ENCODE measurements at regions not wholly inside any gene's neighbourhood (a gene's known extent, or its start where the extent isn't known, plus 50 kb on each side); places are given as distances from the start of the nearest gene placed in this dataset.

DNA sequence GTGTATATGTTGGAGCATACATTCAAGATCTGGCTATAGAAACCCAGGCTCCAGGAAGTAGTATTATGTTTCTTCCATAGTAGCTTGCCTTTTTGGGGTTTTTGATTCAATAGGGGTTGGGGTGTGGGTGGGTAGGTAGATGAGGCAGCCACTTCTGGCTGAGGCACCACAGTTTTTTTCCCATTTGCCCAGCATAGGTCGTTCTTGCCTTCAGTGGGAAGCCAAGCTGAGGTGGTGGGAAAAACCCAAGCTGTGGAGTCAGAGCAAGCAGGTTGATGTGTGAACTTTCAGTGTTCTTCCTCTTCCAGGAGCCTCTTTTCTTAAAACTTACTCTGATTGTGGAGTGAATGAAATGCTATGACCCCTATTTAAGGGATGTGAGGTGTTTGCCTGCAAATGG is 67.0 kb upstream of the RPS6KA3 start:
- intact Hi-C loops (cut with micrococcal nuclease; ENCODE audit: unreplicated experiment): no loop called here
- H3K27me3 ChIP-seq (ENCODE audit: insufficient read depth, low read depth): no peaks in the 10 kb centered on the region
- H3K27ac ChIP-seq: no peak overlapping the region
- BruUV-seq (replicated peaks): no TSS peak
- no peaks in the 10 kb centered on the region for H3K9me2 ChIP-seq (ENCODE audit: insufficient read depth)
- H3K4me2 ChIP-seq: no peak overlapping the region
- no peaks in the 10 kb centered on the region for H3K9me3 ChIP-seq (ENCODE audit: insufficient read depth, low read depth)
- no peaks in the 10 kb centered on the region for H3K36me3 ChIP-seq (ENCODE audit: low read depth)
- POLR2A ChIA-PET (ENCODE audit: unreplicated experiment): no interaction called here
- no peak overlapping the region for H2AFZ ChIP-seq
- CTCF ChIA-PET: no interaction called here
- no peaks in the 10 kb centered on the region for H3F3A ChIP-seq (ENCODE audit: insufficient read depth, low read depth)
- no peaks in the 10 kb centered on the region for H3K79me2 ChIP-seq (ENCODE audit: low read depth)
- no peak for TF ChIP-seq EZH2 (IDR thresholded peaks at IDR 0.05; ENCODE audit: low read depth)
- TF ChIP-seq, protein P1, sequence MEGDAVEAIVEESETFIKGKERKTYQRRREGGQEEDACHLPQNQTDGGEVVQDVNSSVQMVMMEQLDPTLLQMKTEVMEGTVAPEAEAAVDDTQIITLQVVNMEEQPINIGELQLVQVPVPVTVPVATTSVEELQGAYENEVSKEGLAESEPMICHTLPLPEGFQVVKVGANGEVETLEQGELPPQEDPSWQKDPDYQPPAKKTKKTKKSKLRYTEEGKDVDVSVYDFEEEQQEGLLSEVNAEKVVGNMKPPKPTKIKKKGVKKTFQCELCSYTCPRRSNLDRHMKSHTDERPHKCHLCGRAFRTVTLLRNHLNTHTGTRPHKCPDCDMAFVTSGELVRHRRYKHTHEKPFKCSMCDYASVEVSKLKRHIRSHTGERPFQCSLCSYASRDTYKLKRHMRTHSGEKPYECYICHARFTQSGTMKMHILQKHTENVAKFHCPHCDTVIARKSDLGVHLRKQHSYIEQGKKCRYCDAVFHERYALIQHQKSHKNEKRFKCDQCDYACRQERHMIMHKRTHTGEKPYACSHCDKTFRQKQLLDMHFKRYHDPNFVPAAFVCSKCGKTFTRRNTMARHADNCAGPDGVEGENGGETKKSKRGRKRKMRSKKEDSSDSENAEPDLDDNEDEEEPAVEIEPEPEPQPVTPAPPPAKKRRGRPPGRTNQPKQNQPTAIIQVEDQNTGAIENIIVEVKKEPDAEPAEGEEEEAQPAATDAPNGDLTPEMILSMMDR (conservative IDR thresholded peaks at IDR 0.05): no peak
- H3K4me3 ChIP-seq: no peak overlapping the region
- no peak for DNase-seq
- no peaks in the 10 kb centered on the region for H4K20me1 ChIP-seq (ENCODE audit: insufficient read depth)
- H3K4me1 ChIP-seq (replicated peaks; ENCODE audit: insufficient read depth): no peaks in the 10 kb centered on the region

DNA sequence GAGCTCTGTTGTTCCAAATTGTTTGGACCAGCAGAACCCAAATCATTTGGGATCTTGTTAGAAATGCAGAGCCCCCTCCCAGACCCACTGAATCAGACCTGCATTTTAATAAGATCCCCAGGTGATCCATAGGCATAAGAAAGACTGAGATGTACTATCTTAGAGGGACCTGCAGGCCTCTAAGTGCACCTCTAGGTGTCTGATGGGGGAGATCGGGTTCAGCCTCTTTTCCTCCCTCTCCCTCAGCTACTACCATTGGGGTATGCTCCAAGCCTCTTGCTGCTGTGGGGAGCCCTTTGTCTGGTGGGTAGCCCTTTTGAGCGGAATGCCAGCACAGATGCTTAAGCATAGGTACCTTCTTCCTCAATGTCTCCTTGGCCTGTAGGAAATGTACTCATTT is 63.8 kb upstream of the RPS6KA3 start:
- no peaks in the 10 kb centered on the region for H3K9me3 ChIP-seq (ENCODE audit: insufficient read depth, low read depth)
- no TSS peak for BruUV-seq (replicated peaks)
- no peaks in the 10 kb centered on the region for H4K20me1 ChIP-seq (ENCODE audit: insufficient read depth)
- H3K27ac ChIP-seq: no peak overlapping the region
- POLR2A ChIA-PET (ENCODE audit: unreplicated experiment): no interaction called here
- DNase-seq: no peak
- CTCF ChIA-PET: no interaction called here
- no peaks in the 10 kb centered on the region for H3K9me2 ChIP-seq (ENCODE audit: insufficient read depth)
- no peaks in the 10 kb centered on the region for H3K36me3 ChIP-seq (ENCODE audit: low read depth)
- H3K27me3 ChIP-seq (ENCODE audit: insufficient read depth, low read depth): no peaks in the 10 kb centered on the region
- H3F3A ChIP-seq (ENCODE audit: insufficient read depth, low read depth): no peaks in the 10 kb centered on the region
- H3K4me1 ChIP-seq (replicated peaks; ENCODE audit: insufficient read depth): no peaks in the 10 kb centered on the region
- intact Hi-C loops (cut with micrococcal nuclease; ENCODE audit: unreplicated experiment): no loop called here
- TF ChIP-seq EZH2 (IDR thresholded peaks at IDR 0.05; ENCODE audit: low read depth): no peak
- TF ChIP-seq, protein P1 (conservative IDR thresholded peaks at IDR 0.05): no peak
- H3K4me2 ChIP-seq: no peak overlapping the region
- H2AFZ ChIP-seq: no peak overlapping the region
- no peaks in the 10 kb centered on the region for H3K79me2 ChIP-seq (ENCODE audit: low read depth)
- no peak overlapping the region for H3K4me3 ChIP-seq

DNA sequence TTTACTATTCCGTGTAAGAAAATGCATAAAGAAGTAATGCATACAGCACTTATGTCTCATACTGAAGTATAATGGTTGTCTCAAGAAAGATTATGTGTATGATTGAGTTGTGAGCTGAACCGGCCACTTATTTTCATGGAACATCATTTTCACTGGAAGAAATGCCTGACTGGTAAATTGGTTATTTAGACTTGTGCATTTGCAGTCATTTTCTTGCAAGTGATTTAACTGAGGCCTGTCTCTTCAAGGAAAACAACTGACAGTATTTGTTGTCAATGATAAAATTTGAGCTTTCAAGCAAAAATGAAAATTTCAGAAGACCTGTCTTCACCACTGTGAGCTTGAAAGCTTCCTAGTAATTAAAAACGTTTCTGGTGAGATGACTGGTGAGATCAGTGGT is 62.7 kb upstream of the RPS6KA3 start:
- Histone ChIP-seq H3K4me1 (replicated peaks; ENCODE audit: insufficient read depth) (no peaks in the 10 kb centered on the region), H3K79me2 (ENCODE audit: low read depth) (no peaks in the 10 kb centered on the region), H3K27ac (no peak overlapping the region), H3K9me3 (ENCODE audit: insufficient read depth, low read depth) (no peaks in the 10 kb centered on the region), H3K27me3 (ENCODE audit: insufficient read depth, low read depth) (no peaks in the 10 kb centered on the region), H4K20me1 (ENCODE audit: insufficient read depth) (no peaks in the 10 kb centered on the region), H2AFZ (no peak overlapping the region), H3K36me3 (ENCODE audit: low read depth) (no peaks in the 10 kb centered on the region), H3K4me2 (no peak overlapping the region), H3K4me3 (no peak overlapping the region), H3K9me2 (ENCODE audit: insufficient read depth) (no peaks in the 10 kb centered on the region), H3F3A (ENCODE audit: insufficient read depth, low read depth) (no peaks in the 10 kb centered on the region)
- POLR2A ChIA-PET (ENCODE audit: unreplicated experiment): no interaction called here
- TF ChIP-seq, protein P1 (conservative IDR thresholded peaks at IDR 0.05): no peak
- TF ChIP-seq EZH2 (IDR thresholded peaks at IDR 0.05; ENCODE audit: low read depth): no peak
- CTCF ChIA-PET: no interaction called here
- intact Hi-C loops (cut with micrococcal nuclease; ENCODE audit: unreplicated experiment): no loop called here
- no TSS peak for BruUV-seq (replicated peaks)
- DNase-seq: no peak

Measured in PC-9 (cell line).